H9 (cell line): ENCODE measurements at regions not wholly inside any gene's neighbourhood (a gene's known extent, or its start where the extent isn't known, plus 50 kb on each side); places are given as distances from the start of the nearest gene placed in this dataset.

Experiments
- DNase-seq: peaks from one replicate; pipeline ENCODE4 v3.0.0-alpha.2; 2017
- H2AFZ ChIP-seq: one replicate; pipeline ENCODE4 v1.6.1; 2013; ENCODE audit warnings: mild to moderate bottlenecking, low read length, control low read depth, moderate library complexity
- H2AK5ac ChIP-seq: 2 replicates; pipeline ENCODE4 v1.6.1; 2013; ENCODE audit warnings: low read length, control low read depth, mixed read lengths; ENCODE audit not compliant: insufficient read length
- H2BK120ac ChIP-seq: one replicate; pipeline ENCODE4 v1.6.1; 2013; ENCODE audit warnings: low read depth, mild to moderate bottlenecking, low read length, control low read depth, inconsistent platforms; ENCODE audit not compliant: poor library complexity, severe bottlenecking
- H2BK12ac ChIP-seq: 2 replicates; pipeline ENCODE4 v1.6.1; 2013; ENCODE audit warnings: low read length, control low read depth, mixed read lengths, low read depth; ENCODE audit not compliant: insufficient read length
- H2BK15ac ChIP-seq: 2 replicates; pipeline ENCODE4 v1.6.1; 2013; ENCODE audit warnings: low read depth, low read length, control low read depth
- H2BK20ac ChIP-seq: one replicate; pipeline ENCODE4 v1.6.1; 2013; ENCODE audit warnings: low read depth, mild to moderate bottlenecking, low read length, control low read depth, inconsistent platforms; ENCODE audit not compliant: poor library complexity, severe bottlenecking
- H2BK5ac ChIP-seq: 2 replicates; pipeline ENCODE4 v1.6.1; 2013; ENCODE audit warnings: low read length, control low read depth, mixed read lengths; ENCODE audit not compliant: insufficient read length
- H3K14ac ChIP-seq: 2 replicates; pipeline ENCODE4 v1.6.1; 2013; ENCODE audit warnings: low read length, control low read depth; ENCODE audit not compliant: insufficient read depth
- H3K18ac ChIP-seq: 2 replicates; pipeline ENCODE4 v1.6.1; 2013; ENCODE audit warnings: low read depth, mild to moderate bottlenecking, mixed read lengths, low read length, control low read depth; ENCODE audit not compliant: insufficient read length
- H3K23ac ChIP-seq: 2 replicates; pipeline ENCODE4 v1.6.1; 2013; ENCODE audit warnings: low read length, control low read depth, mixed read lengths, low read depth; ENCODE audit not compliant: insufficient read length
- H3K23me2 ChIP-seq: 2 replicates; pipeline ENCODE4 v1.6.1; 2013; ENCODE audit warnings: low read depth, mild to moderate bottlenecking, mixed read lengths, low read length, control low read depth; ENCODE audit not compliant: insufficient read length, poor library complexity, severe bottlenecking
- H3K27ac ChIP-seq: 2 replicates; pipeline ENCODE4 v1.5.1; 2013; ENCODE audit warnings: low read length, control low read depth, mixed read lengths, low read depth; ENCODE audit not compliant: insufficient read length
- H3K27me3 ChIP-seq: 2 replicates; pipeline ENCODE4 v1.6.1; 2013; ENCODE audit warnings: low read length, control low read depth, inconsistent platforms; ENCODE audit not compliant: insufficient read depth
- H3K4ac ChIP-seq: 2 replicates; pipeline ENCODE4 v1.6.1; 2013; ENCODE audit warnings: low read depth, mild to moderate bottlenecking, control low read depth, inconsistent platforms, low read length, moderate library complexity
- H3K4me1 ChIP-seq: 2 replicates; pipeline ENCODE4 v1.6.1; 2013; ENCODE audit warnings: low read length, control low read depth, inconsistent platforms; ENCODE audit not compliant: insufficient read depth
- H3K4me2 ChIP-seq: 2 replicates; pipeline ENCODE4 v1.6.1; 2013; ENCODE audit warnings: low read length, control low read depth, mixed read lengths; ENCODE audit not compliant: insufficient read length, insufficient read depth
- H3K56ac ChIP-seq: 2 replicates; pipeline ENCODE4 v1.6.1; 2013; ENCODE audit warnings: low read depth, mild to moderate bottlenecking, mixed read lengths, low read length, control low read depth; ENCODE audit not compliant: insufficient read length
- H3K79me1 ChIP-seq: 2 replicates; pipeline ENCODE4 v1.6.1; 2013; ENCODE audit warnings: low read depth, mild to moderate bottlenecking, moderate library complexity, low read length, control low read depth, inconsistent platforms; ENCODE audit not compliant: insufficient read depth, poor library complexity, severe bottlenecking
- H3K79me2 ChIP-seq: 2 replicates; pipeline ENCODE4 v1.6.1; 2013; ENCODE audit warnings: low read length, control low read depth, inconsistent platforms; ENCODE audit not compliant: insufficient read depth
- H3K9ac ChIP-seq: 2 replicates; pipeline ENCODE4 v1.6.1; 2013; ENCODE audit warnings: low read length, control low read depth, mixed read lengths; ENCODE audit not compliant: insufficient read length; ENCODE audit errors: extremely low read depth
- H3K9me3 ChIP-seq: one replicate; pipeline ENCODE4 v1.6.1; 2013; ENCODE audit warnings: low read depth, low read length, inconsistent platforms; ENCODE audit not compliant: control insufficient read depth
- H3T11ph ChIP-seq: one replicate; pipeline ENCODE4 v1.6.1; 2013; ENCODE audit warnings: mild to moderate bottlenecking, low read length, control low read depth, inconsistent platforms
- H4K20me1 ChIP-seq: one replicate; pipeline ENCODE4 v1.6.1; 2013; ENCODE audit not compliant: control insufficient read depth, insufficient read length, insufficient read depth
- H4K5ac ChIP-seq: 2 replicates; pipeline ENCODE4 v1.6.1; 2013; ENCODE audit warnings: low read depth, mild to moderate bottlenecking, mixed read lengths, low read length, control low read depth; ENCODE audit not compliant: insufficient read length
- H4K8ac ChIP-seq: replicated peaks from 2 replicates; pipeline ENCODE4 v1.6.1; 2013; ENCODE audit warnings: low read length, control low read depth, mixed read lengths, low read depth; ENCODE audit not compliant: insufficient read length
- H4K91ac ChIP-seq: 2 replicates; pipeline ENCODE4 v1.6.1; 2013; ENCODE audit warnings: low read depth, mild to moderate bottlenecking, moderate library complexity, mixed read lengths, low read length, control low read depth; ENCODE audit not compliant: insufficient read length
- H3K27ac Mint-ChIP-seq, 3 experiments: 2 replicates in 2 of 3; 3 replicates in 1 of 3; pipeline ENCODE4 v1.8.0; 2020 to 2021; ENCODE audit warnings: mixed read lengths in 3 of 3, mild to moderate bottlenecking in 1 of 3, moderate library complexity in 1 of 3
- H3K27me3 Mint-ChIP-seq: 2 replicates; pipeline ENCODE4 v1.8.0; 2021; ENCODE audit warnings: low read depth, mild to moderate bottlenecking, moderate library complexity, mixed read lengths
- H3K36me3 Mint-ChIP-seq, 3 experiments: 2 replicates in 2 of 3; 3 replicates in 1 of 3; pipeline ENCODE4 v1.8.0; 2020 to 2021; ENCODE audit warnings: low read depth in 3 of 3, mixed read lengths in 3 of 3; ENCODE audit not compliant: insufficient read depth in 1 of 3
- H3K4me1 Mint-ChIP-seq, 2 experiments: 2 replicates each; pipeline ENCODE4 v1.8.0; 2020; ENCODE audit warnings: mixed read lengths in 2 of 2
- H3K4me3 Mint-ChIP-seq, 2 experiments: 2 replicates in 1 of 2; 3 replicates in 1 of 2; pipeline ENCODE4 v1.8.0; 2020 to 2021; ENCODE audit warnings: mild to moderate bottlenecking in 2 of 2, mixed read lengths in 2 of 2, moderate library complexity in 1 of 2
- H3K9me3 Mint-ChIP-seq, 2 experiments: 2 replicates in 1 of 2; 3 replicates in 1 of 2; pipeline ENCODE4 v1.8.0; 2020; ENCODE audit warnings: mild to moderate bottlenecking in 2 of 2, mixed read lengths in 2 of 2, moderate library complexity in 1 of 2
- CTCF ChIP-seq: fragments of 200-600 bp; sonication (generic); conservative IDR thresholded peaks from 3 replicates; pipeline ENCODE4 v1.8.0; 2021; ENCODE audit warnings: antibody characterized with exemption, mild to moderate bottlenecking
- WGBS: extraction: QIAGEN DNeasy Blood & Tissue Kit; methylation state at CpG from one replicate; pipeline ENCODE4 v1.1.7; 2013; ENCODE audit warnings: missing lambda C conversion rate, low lambda C conversion rate, mixed read lengths; ENCODE audit not compliant: insufficient read length; ENCODE audit errors: extremely low coverage; 5-methylcytosine and 5-hydroxymethylcytosine counted together

- no peaks in the 10 kb centered on the region for H3K4me1 ChIP-seq
- no peak overlapping the region for H3K4ac ChIP-seq
These were observed 420.4 kb downstream of the PLA2G4A start for GRCh38 chr1:187249196-187249595.

More at GRCh38 chr1:187249196-187249595, 420.4 kb downstream of the PLA2G4A start:
- H3K79me2 ChIP-seq, result no peaks in the 10 kb centered on the region
- no peak overlapping the region for H3K27ac Mint-ChIP-seq
- no peak overlapping the region for H3T11ph ChIP-seq
- H2BK5ac ChIP-seq, result no peak overlapping the region
- peaks cover 8 to 9% of the 10 kb centered on the region in 2 experiments for H3K4me1 Mint-ChIP-seq
- H3K23ac ChIP-seq, result no peak overlapping the region
- peaks cover 0 to 6% (median 3%) of the 10 kb centered on the region in 3 experiments; a peak in 4 of 7 replicates for H3K36me3 Mint-ChIP-seq
- H3K79me1 ChIP-seq, result no peaks in the 10 kb centered on the region
- no peaks in the 10 kb centered on the region for H3K23me2 ChIP-seq
- no CpG with 5 or more reads among the region's 1 CpG for WGBS
- H3K9me3 ChIP-seq, result no peaks in the 10 kb centered on the region
- no peak overlapping the region for H3K18ac ChIP-seq
- no peak overlapping the region for H2AK5ac ChIP-seq
- no peak overlapping the region for H3K9ac ChIP-seq
- H3K27ac ChIP-seq, result no peak overlapping the region
- no peak overlapping the region for H2BK15ac ChIP-seq
- no peak overlapping the region for H2BK20ac ChIP-seq
- peaks cover 0 to 13% of the 10 kb centered on the region in 2 experiments; a peak in 2 of 5 replicates for H3K9me3 Mint-ChIP-seq
- H3K14ac ChIP-seq, result no peak overlapping the region
- H2BK12ac ChIP-seq, result no peak overlapping the region
- no peaks in the 10 kb centered on the region for H3K27me3 ChIP-seq
- no peak overlapping the region for H2AFZ ChIP-seq
- no peak overlapping the region for H2BK120ac ChIP-seq
- no peak for TF ChIP-seq CTCF
- H3K27me3 Mint-ChIP-seq, result no peaks in the 10 kb centered on the region
- H4K20me1 ChIP-seq, result no peaks in the 10 kb centered on the region
- no peak overlapping the region for H4K5ac ChIP-seq
- no peak overlapping the region for H4K91ac ChIP-seq
- no peak overlapping the region for H3K4me3 Mint-ChIP-seq
- DNase-seq, result no peak
- no peak overlapping the region for H3K56ac ChIP-seq
- H3K4me2 ChIP-seq, result no peak overlapping the region
- no peak overlapping the region for H4K8ac ChIP-seq
